Liver (tissue), 8 donors: ENCODE measurements at regions not wholly inside any gene's neighbourhood (a gene's known extent, or its start where the extent isn't known, plus 50 kb on each side); places are given as distances from the start of the nearest gene placed in this dataset.

Experiments used
- DNase-seq: peaks from one replicate; pipeline ENCODE4 v3.0.0-alpha.2; 2017; ENCODE audit warnings: low spot score
- H3K27ac ChIP-seq, 2 donors: one replicate each; pipeline ENCODE4 v1.7.0; 2013; ENCODE audit warnings: inconsistent platforms in 2 of 2, low read length in 2 of 2, control low read depth in 1 of 2, low read depth in 1 of 2, mild to moderate bottlenecking in 1 of 2
- H3K27me3 ChIP-seq, 4 donors: one replicate each; pipeline versions ENCODE4 v1.6.1 to v1.7.0; 2013; ENCODE audit warnings: low read length in 3 of 4, inconsistent platforms in 1 of 4, mild to moderate bottlenecking in 1 of 4, moderate library complexity in 1 of 4; ENCODE audit not compliant: control insufficient read depth in 4 of 4, insufficient read depth in 4 of 4
- H3K36me3 ChIP-seq, 4 donors: one replicate each; pipeline versions ENCODE4 v1.6.1 to v1.7.0; 2013; ENCODE audit warnings: low read length in 3 of 4, mild to moderate bottlenecking in 3 of 4, low read depth in 1 of 4, moderate library complexity in 1 of 4; ENCODE audit not compliant: control insufficient read depth in 4 of 4, insufficient read depth in 3 of 4
- H3K4me1 ChIP-seq, 4 donors: one replicate each; pipeline versions ENCODE4 v1.6.1 to v1.7.0; 2013; ENCODE audit warnings: low read length in 3 of 4, mild to moderate bottlenecking in 3 of 4, moderate library complexity in 1 of 4; ENCODE audit not compliant: control insufficient read depth in 4 of 4, insufficient read depth in 4 of 4
- H3K4me3 ChIP-seq, 3 donors: one replicate each; pipeline versions ENCODE4 v1.6.1 to v1.7.0; 2013; ENCODE audit warnings: low read length in 3 of 3, control low read depth in 1 of 3, low read depth in 1 of 3, mild to moderate bottlenecking in 1 of 3
- H3K9ac ChIP-seq, 2 donors: one replicate each; pipeline ENCODE4 v1.7.0; 2013; ENCODE audit warnings: low read length in 2 of 2, mild to moderate bottlenecking in 2 of 2, moderate library complexity in 2 of 2, control low read depth in 1 of 2, low read depth in 1 of 2
- H3K9me3 ChIP-seq, 4 donors: one replicate each; pipeline versions ENCODE4 v1.6.1 to v1.7.0; 2013; ENCODE audit warnings: low read length in 3 of 4; ENCODE audit not compliant: control insufficient read depth in 4 of 4
- ATF3 ChIP-seq: IDR thresholded peaks from 2 replicates; pipeline ENCODE4 v1.6.1; 2016; ENCODE audit warnings: antibody characterized with exemption
- CTCF ChIP-seq: fragments of 150-350 bp; IDR thresholded peaks from 2 replicates; pipeline ENCODE4 v1.5.1; 2017; ENCODE audit warnings: improper control_type of control experiment, low read depth, low read length; ENCODE audit not compliant: missing input control
- EGR1 ChIP-seq, 2 donors: IDR thresholded peaks; 2 replicates each; pipeline ENCODE4 v1.6.1; 2016 to 2018; ENCODE audit warnings: antibody characterized with exemption in 2 of 2, low read depth in 2 of 2
- FOXA1 ChIP-seq: IDR thresholded peaks from 2 replicates; pipeline ENCODE4 v1.6.1; 2016; ENCODE audit warnings: antibody characterized with exemption
- FOXA2 ChIP-seq: IDR thresholded peaks from 2 replicates; pipeline ENCODE4 v1.6.1; 2016; ENCODE audit warnings: antibody characterized with exemption
- GABPA ChIP-seq, 2 donors: IDR thresholded peaks in 1 of 2; conservative IDR thresholded peaks in 1 of 2; 2 replicates each; pipeline ENCODE4 v1.6.1; 2016; ENCODE audit warnings: antibody characterized with exemption in 2 of 2, mild to moderate bottlenecking in 1 of 2, moderate library complexity in 1 of 2
- HNF4A ChIP-seq, 2 donors: conservative IDR thresholded peaks; 2 replicates each; pipeline ENCODE4 v1.6.1; 2016; ENCODE audit warnings: antibody characterized with exemption in 2 of 2, mild to moderate bottlenecking in 2 of 2
- HNF4G ChIP-seq: IDR thresholded peaks from 2 replicates; pipeline ENCODE4 v1.6.1; 2016; ENCODE audit warnings: antibody characterized with exemption
- JUND ChIP-seq, 2 donors: IDR thresholded peaks; 2 replicates each; pipeline ENCODE4 v1.6.1; 2016; ENCODE audit warnings: antibody characterized with exemption in 2 of 2
- MAX ChIP-seq: IDR thresholded peaks from 2 replicates; pipeline ENCODE4 v1.6.1; 2016; ENCODE audit warnings: antibody characterized with exemption
- NR2F2 ChIP-seq: IDR thresholded peaks from 2 replicates; pipeline ENCODE4 v1.6.1; 2016; ENCODE audit warnings: antibody characterized with exemption
- RAD21 ChIP-seq, 2 donors: IDR thresholded peaks; 2 replicates each; pipeline ENCODE4 v1.6.1; 2016; ENCODE audit warnings: antibody characterized with exemption in 2 of 2, mild to moderate bottlenecking in 2 of 2
- REST ChIP-seq: IDR thresholded peaks from 2 replicates; pipeline ENCODE4 v1.6.1; 2016; ENCODE audit warnings: antibody characterized with exemption, mild to moderate bottlenecking
- RXRA ChIP-seq, 2 donors: IDR thresholded peaks; 2 replicates each; pipeline ENCODE4 v1.6.1; 2017 to 2018; ENCODE audit warnings: antibody characterized with exemption in 2 of 2, mild to moderate bottlenecking in 1 of 2
- SP1 ChIP-seq: IDR thresholded peaks from 2 replicates; pipeline ENCODE4 v1.6.1; 2018; ENCODE audit warnings: antibody characterized with exemption, mild to moderate bottlenecking
- TAF1 ChIP-seq: conservative IDR thresholded peaks from 2 replicates; pipeline ENCODE4 v1.6.1; 2016; ENCODE audit warnings: antibody characterized with exemption, mild to moderate bottlenecking
- YY1 ChIP-seq: IDR thresholded peaks from 2 replicates; pipeline ENCODE4 v1.6.1; 2016; ENCODE audit warnings: antibody characterized with exemption, mild to moderate bottlenecking
- ZBTB33 ChIP-seq: IDR thresholded peaks from 2 replicates; pipeline ENCODE4 v1.6.1; 2016; ENCODE audit warnings: antibody characterized with exemption
- WGBS: extraction: QIAGEN DNeasy Blood & Tissue Kit; methylation state at CpG from one replicate; pipeline ENCODE4 v1.1.7; 2013; 5-methylcytosine and 5-hydroxymethylcytosine counted together
- donor health status: healthy.
- donor health status: healthy.
- donor health status: healthy.
- donor health status: healthy.
- donor health status: healthy.

- Histone ChIP-seq H3K9ac (no peak overlapping the region), H3K36me3 (no peaks in the 10 kb centered on the region), H3K27me3 (no peaks in the 10 kb centered on the region), H3K4me1 (peaks cover 3 to 11% (median 6%) of the 10 kb centered on the region in 4 donors), H3K4me3 (no peak overlapping the region), H3K27ac (no peak overlapping the region), H3K9me3 (no peaks in the 10 kb centered on the region)
- peak; percentile 49 for DNase-seq
- TF ChIP-seq HNF4A (conservative IDR thresholded peaks at IDR 0.05) = peak; percentile 85
- TF ChIP-seq RXRA (IDR thresholded peaks at IDR 0.05) = peak; percentile 53 to 69
- TF ChIP-seq YY1 = no peak
- peak; percentile 61 for TF ChIP-seq SP1
- no peak for TF ChIP-seq TAF1
- no peak for TF ChIP-seq ATF3
- TF ChIP-seq JUND (IDR thresholded peaks at IDR 0.05) = peak in 1 of 2 donors; percentile 28
- WGBS = 41% methylated on average over 15 of the region's 15 CpGs
Measured at GRCh38 chr9:93893899-93894690, 61.1 kb downstream of the BARX1 start.

- Histone ChIP-seq H3K9me3 (no peaks in the 10 kb centered on the region), H3K36me3 (no peaks in the 10 kb centered on the region), H3K4me1 (peaks cover 3 to 11% (median 6%) of the 10 kb centered on the region in 4 donors), H3K27me3 (no peaks in the 10 kb centered on the region), H3K9ac (no peak overlapping the region), H3K4me3 (no peak overlapping the region), H3K27ac (no peak overlapping the region)
- no peak for TF ChIP-seq TAF1
- no peak for TF ChIP-seq FOXA1
- TF ChIP-seq REST = no peak
- no peak for TF ChIP-seq EGR1 (IDR thresholded peaks at IDR 0.05; ENCODE audit: low read depth in 2 of 2)
- no peak for TF ChIP-seq NR2F2
- no peak for DNase-seq
Measured at GRCh38 chr9:93893194-93893593, 62.0 kb downstream of the BARX1 start.

GRCh38 chr9:93892748-93893147, 62.4 kb downstream of the BARX1 start:
- Histone ChIP-seq H3K27me3 (no peaks in the 10 kb centered on the region), H3K4me1 (peaks cover 3 to 11% (median 6%) of the 10 kb centered on the region in 4 donors), H3K36me3 (no peaks in the 10 kb centered on the region), H3K27ac (no peak overlapping the region), H3K4me3 (no peak overlapping the region), H3K9ac (no peak overlapping the region), H3K9me3 (no peaks in the 10 kb centered on the region)
- no peak for DNase-seq
- TF ChIP-seq ZBTB33 (no peak), SP1 (no peak), GABPA (IDR thresholded peaks at IDR 0.05 in 1 of 2, conservative IDR thresholded peaks at IDR 0.05 in 1 of 2) (no peak), RXRA (IDR thresholded peaks at IDR 0.05) (no peak), HNF4G (no peak), HNF4A (conservative IDR thresholded peaks at IDR 0.05) (no peak), NR2F2 (no peak), YY1 (no peak), FOXA2 (no peak), JUND (IDR thresholded peaks at IDR 0.05) (no peak), CTCF (no peak), ATF3 (no peak), MAX (no peak), FOXA1 (no peak), TAF1 (no peak), EGR1 (IDR thresholded peaks at IDR 0.05; ENCODE audit: low read depth in 2 of 2) (no peak), RAD21 (IDR thresholded peaks at IDR 0.05) (no peak)
- WGBS = 94% methylated on average over 4 of the region's 4 CpGs
